Astrocyte of the cerebellum (primary cell): ENCODE measurements at regions not wholly inside any gene's neighbourhood (a gene's known extent, or its start where the extent isn't known, plus 50 kb on each side); places are given as distances from the start of the nearest gene placed in this dataset.

Experiments
- DNase-seq: peaks from one replicate; pipeline ENCODE4 v3.0.0-alpha.2; 2011; ENCODE audit warnings: low read depth
- H3K4me3 ChIP-seq: 2 replicates; pipeline ENCODE4 v1.5.1; 2011; ENCODE audit warnings: mild to moderate bottlenecking, low read depth, low read length, moderate library complexity
- CTCF ChIP-seq: IDR thresholded peaks from 2 replicates; pipeline ENCODE4 v1.5.1; 2012; ENCODE audit warnings: low read length, low read depth, moderate library complexity, mild to moderate bottlenecking; ENCODE audit errors: missing control alignments
- in situ Hi-C: cut with HindIII; loops from 2 replicates; pipeline ENCODE4 v1.10.0; 2017; ENCODE audit warnings: low sequenced_read_pairs

GRCh38 chr6:167467793-167468431, 143.0 kb downstream of the TTLL2 start:
- DNase-seq: no peak
- in situ Hi-C loops: no loop called here
- no peak for TF ChIP-seq CTCF
- no peak overlapping the region for H3K4me3 ChIP-seq

GRCh38 chr6:167469101-167469500, 144.2 kb downstream of the TTLL2 start:
- in situ Hi-C loops: no loop called here
- no peak for TF ChIP-seq CTCF
- DNase-seq: no peak
- H3K4me3 ChIP-seq: no peak overlapping the region

- no peak for DNase-seq
- in situ Hi-C loops: no loop called here
- TF ChIP-seq CTCF: no peak
- H3K4me3 ChIP-seq: no peak overlapping the region
These were observed 144.8 kb downstream of the TTLL2 start for GRCh38 chr6:167469672-167470071.

- no peak for DNase-seq
- TF ChIP-seq CTCF: no peak
- in situ Hi-C loops: no loop called here
- H3K4me3 ChIP-seq: no peak overlapping the region
These were observed 145.4 kb downstream of the TTLL2 start for GRCh38 chr6:167470101-167470835.

GRCh38 chr6:167470836-167471547, 146.1 kb downstream of the TTLL2 start:
- in situ Hi-C loops: no loop called here
- no peak overlapping the region for H3K4me3 ChIP-seq
- TF ChIP-seq CTCF: no peak
- no peak for DNase-seq

GRCh38 chr6:167471548-167471930, 146.7 kb downstream of the TTLL2 start:
- in situ Hi-C loops: no loop called here
- TF ChIP-seq CTCF: no peak
- H3K4me3 ChIP-seq: no peak overlapping the region
- DNase-seq: no peak
